K562 (cell line): ENCODE measurements at regions not wholly inside any gene's neighbourhood (a gene's known extent, or its start where the extent isn't known, plus 50 kb on each side); places are given as distances from the start of the nearest gene placed in this dataset.

Source experiments
- ATAC-seq: fragments of 200-7000 bp; cut with Tn5 transposase; 3 replicates; pipeline ENCODE4 v1.9.1; 2020; ENCODE audit warnings: moderate library complexity
- BruUV-seq: library from RNA; stranded (reverse); fragments of 400-500 nt; replicated peaks from 2 replicates; lab custom pipeline; 2021; lab: Mats Ljungman, UMichigan
- CTCF ChIA-PET: fragments of 300-600 bp; formaldehyde crosslinking; extraction: SDS; loops from one replicate; lab custom pipeline; 2021; ENCODE audit warnings: low intra/inter-chr PET ratio; lab: Yijun Ruan, JAX
- POLR2A ChIA-PET: fragments of 300-600, 350-650 bp; sonication (Branson Sonifier 250); formaldehyde crosslinking; extraction: SDS; loops from one replicate; lab custom pipeline; 2021; ENCODE audit warnings: antibody characterized with exemption, inconsistent platforms; lab: Yijun Ruan, JAX
- DNase-seq, 4 experiments: peaks; one replicate each; pipeline versions ENCODE4 v3.0.0 to v3.0.0-alpha.2; 2011 to 2018; ENCODE audit warnings: low spot score in 3 of 4, mixed read lengths in 3 of 4; ENCODE audit errors: extremely low read depth in 1 of 4
- FAIRE-seq: peaks from 2 replicates; lab custom pipeline; 2011; peaks lifted over from hg19 to GRCh38; lab: Jason Lieb, UNC
- H2AFZ ChIP-seq: 2 replicates; pipeline ENCODE4 v1.6.0; 2011; ENCODE audit warnings: low read depth, low read length, control low read depth, inconsistent platforms
- H3K27ac ChIP-seq: fragments of 200-600 bp; 3 replicates; pipeline ENCODE4 v1.8.0; 2011; ENCODE audit warnings: low read depth, mild to moderate bottlenecking, control low read depth, inconsistent platforms, low read length, moderate library complexity, mixed read lengths; ENCODE audit errors: extremely low read depth
- H3K27me3 ChIP-seq, 2 experiments: fragments of 300-600 bp in 1 of 2; 2 replicates in 1 of 2; 3 replicates in 1 of 2; pipeline versions ENCODE4 v1.6.0 to v1.8.0; 2011; ENCODE audit warnings: inconsistent platforms in 2 of 2, low read length in 2 of 2, mild to moderate bottlenecking in 1 of 2, mixed read lengths in 1 of 2, moderate library complexity in 1 of 2; ENCODE audit not compliant: control insufficient read depth in 2 of 2, insufficient read depth in 2 of 2
- H3K36me3 ChIP-seq: fragments of 300-600 bp; 3 replicates; pipeline ENCODE4 v1.8.0; 2011; ENCODE audit warnings: mild to moderate bottlenecking, low read length, inconsistent platforms; ENCODE audit not compliant: control insufficient read depth, insufficient read depth
- H3K4me1 ChIP-seq, 2 experiments: fragments of 200-600 bp in 1 of 2; replicated peaks in 1 of 2; 2 replicates in 1 of 2; 3 replicates in 1 of 2; pipeline versions ENCODE4 v1.5.1 to v1.8.0; 2011; ENCODE audit warnings: inconsistent platforms in 2 of 2, low read length in 2 of 2, mild to moderate bottlenecking in 1 of 2, mixed read lengths in 1 of 2, moderate library complexity in 1 of 2; ENCODE audit not compliant: control insufficient read depth in 2 of 2, insufficient read depth in 2 of 2
- H3K4me2 ChIP-seq: 2 replicates; pipeline ENCODE4 v1.6.1; 2011; ENCODE audit warnings: low read length, control low read depth, inconsistent platforms, mixed read lengths; ENCODE audit not compliant: insufficient read depth
- H3K4me3 ChIP-seq: fragments of 200-600 bp; sonication (generic), shearing (Covaris generic); 2 replicates; pipeline ENCODE4 v1.5.1; 2016; ENCODE audit warnings: control low read depth, inconsistent platforms
- H3K79me2 ChIP-seq: fragments of 200-600 bp; 3 replicates; pipeline ENCODE4 v1.8.0; 2011; ENCODE audit warnings: low read length, inconsistent platforms; ENCODE audit not compliant: control insufficient read depth, insufficient read depth
- H3K9ac ChIP-seq, 2 experiments: 2 replicates each; pipeline versions ENCODE4 v1.6.0 to v1.6.1; 2011; ENCODE audit warnings: low read depth in 2 of 2, low read length in 2 of 2, control low read depth in 1 of 2, inconsistent platforms in 1 of 2, mild to moderate bottlenecking in 1 of 2, mixed read lengths in 1 of 2; ENCODE audit not compliant: insufficient read depth in 1 of 2
- H3K9me1 ChIP-seq: one replicate; pipeline ENCODE4 v1.6.0; 2011; ENCODE audit warnings: inconsistent platforms, mild to moderate bottlenecking, low read length, moderate library complexity; ENCODE audit not compliant: control insufficient read depth, insufficient read depth
- H3K9me3 ChIP-seq: replicated peaks from 2 replicates; pipeline ENCODE4 v1.5.1; 2011; ENCODE audit warnings: low read depth, low read length, inconsistent platforms; ENCODE audit not compliant: control insufficient read depth, insufficient read depth
- H4K20me1 ChIP-seq: replicated peaks from 2 replicates; pipeline ENCODE4 v1.6.1; 2011; ENCODE audit warnings: low read length, inconsistent platforms, mixed read lengths; ENCODE audit not compliant: control insufficient read depth, insufficient read depth
- BRD9 ChIP-seq: fragments of 450-650 bp; IDR thresholded peaks from 2 replicates; pipeline ENCODE4 v1.6.1; 2018; ENCODE audit warnings: low read depth; ENCODE audit not compliant: partially characterized antibody
- C11orf30 ChIP-seq: fragments of 450-650 bp; IDR thresholded peaks from 2 replicates; pipeline ENCODE4 v1.6.1; 2016; ENCODE audit warnings: low read depth, mild to moderate bottlenecking
- CEBPG ChIP-seq, 3 experiments: fragments of 200-800 bp in 1 of 3; sonication (Bioruptor generic) in 1 of 3; sonication (generic) in 1 of 3; formaldehyde crosslinking in 1 of 3; IDR thresholded peaks in 2 of 3; conservative IDR thresholded peaks in 1 of 3; 2 replicates each; pipeline versions ENCODE4 v1.6.1 to v1.8.0; 2016 to 2022; ENCODE audit warnings: missing compliant biosample characterization in 2 of 3, missing genetic modification characterization in 2 of 3, mild to moderate bottlenecking in 1 of 3, missing genetic modification reagents in 1 of 3
- DIDO1 ChIP-seq: fragments of 450-650 bp; IDR thresholded peaks from 2 replicates; pipeline ENCODE4 v1.6.1; 2016; ENCODE audit warnings: low read depth, missing biosample characterization, missing genetic modification characterization
- ETV1 ChIP-seq: fragments of 450-650 bp; conservative IDR thresholded peaks from 2 replicates; pipeline ENCODE4 v1.6.1; 2016; ENCODE audit warnings: missing genetic modification characterization, control low read depth, low read depth, missing compliant biosample characterization
- HBP1 ChIP-seq: fragments of 450-650 bp; formaldehyde crosslinking; IDR thresholded peaks from 2 replicates; pipeline ENCODE4 v1.4.0; 2022; ENCODE audit warnings: missing genetic modification characterization
- LEF1 ChIP-seq: fragments of 450-650 bp; IDR thresholded peaks from 2 replicates; pipeline ENCODE4 v1.6.1; 2016; ENCODE audit warnings: mild to moderate bottlenecking
- PATZ1 ChIP-seq: fragments of 250-450 bp; sonication (Bioruptor Pico); IDR thresholded peaks from 2 replicates; pipeline ENCODE4 v1.5.0; 2020; ENCODE audit warnings: mild to moderate bottlenecking, borderline replicate concordance
- SETDB1 ChIP-seq: IDR thresholded peaks from one replicate; pipeline ENCODE4 v1.6.1; 2012; ENCODE audit warnings: low read length, control low read depth, inconsistent platforms
- SNIP1 ChIP-seq: fragments of 450-650 bp; IDR thresholded peaks from 2 replicates; pipeline ENCODE4 v1.7.1; 2017; ENCODE audit warnings: low read depth, mild to moderate bottlenecking
- TBL1XR1 ChIP-seq, 2 experiments: IDR thresholded peaks; 2 replicates each; pipeline ENCODE4 v1.6.1; 2012; ENCODE audit warnings: improper control_type of control experiment in 2 of 2, low read length in 2 of 2, mild to moderate bottlenecking in 1 of 2
- TCF7 ChIP-seq: sonication (generic); IDR thresholded peaks from 2 replicates; pipeline ENCODE4 v1.6.1; 2016; ENCODE audit warnings: antibody characterized with exemption, borderline replicate concordance
- THRAP3 ChIP-seq: fragments of 450-650 bp; IDR thresholded peaks from 2 replicates; pipeline ENCODE4 v1.6.1; 2016; ENCODE audit warnings: mild to moderate bottlenecking, inconsistent platforms, borderline replicate concordance
- ZBTB9 ChIP-seq: fragments of 450-650 bp; formaldehyde crosslinking; IDR thresholded peaks from 2 replicates; pipeline ENCODE4 v1.4.0; 2020; ENCODE audit warnings: mild to moderate bottlenecking, moderate library complexity
- ZNF121 ChIP-seq: sonication (generic); formaldehyde crosslinking; conservative IDR thresholded peaks from 2 replicates; pipeline ENCODE4 v1.8.0; 2022; ENCODE audit warnings: missing genetic modification reagents
- ZNF140 ChIP-seq: fragments of 250-450 bp; sonication (Bioruptor Pico); IDR thresholded peaks from 2 replicates; pipeline ENCODE4 v1.8.0; 2021; ENCODE audit warnings: moderate library complexity, mild to moderate bottlenecking, inconsistent platforms
- ZNF347 ChIP-seq: fragments of 450-650 bp; formaldehyde crosslinking; IDR thresholded peaks from 2 replicates; pipeline ENCODE4 v1.4.0; 2020; ENCODE audit warnings: low read depth, mild to moderate bottlenecking, moderate library complexity
- ZNF586 ChIP-seq: fragments of 450-650 bp; formaldehyde crosslinking; conservative IDR thresholded peaks from 2 replicates; pipeline ENCODE4 v1.4.0; 2020; ENCODE audit warnings: mild to moderate bottlenecking, moderate library complexity
- WGBS: fragments of 100-300 bp; shearing (Covaris generic); methylation state at CpG from one replicate; pipeline ENCODE4 v1.1.6; 2016; ENCODE audit warnings: low coverage, mixed read lengths; ENCODE audit not compliant: insufficient coverage; ENCODE audit errors: missing lambda C conversion rate; 5-methylcytosine and 5-hydroxymethylcytosine counted together
- in situ Hi-C: fragments of 300-500 bp; cut with MboI; formaldehyde crosslinking; loops from 4 replicates; pipeline ENCODE4 v1.15.0; 2018; ENCODE audit warnings: inconsistent platforms, mixed read lengths
- intact Hi-C: fragments of 100-400 bp; cut with micrococcal nuclease; formaldehyde crosslinking; loops from 2 replicates; pipeline ENCODE4 v1.14.2; 2022

GRCh38 chr13:85093808-85094207 is 705.4 kb downstream of the SLITRK6 start:
- no peaks in the 10 kb centered on the region for H3K9me1 ChIP-seq
- H3K9ac ChIP-seq = no peak overlapping the region
- H3K4me1 ChIP-seq = no peaks in the 10 kb centered on the region
- 4% methylated on average over 4 of the region's 5 CpGs for WGBS
- no peaks in the 10 kb centered on the region for H4K20me1 ChIP-seq
- no peaks in the 10 kb centered on the region for H3K27me3 ChIP-seq
- POLR2A ChIA-PET = no interaction called here
- no peak overlapping the region for H3K27ac ChIP-seq
- TF ChIP-seq PATZ1 (no peak), C11orf30 (no peak), HBP1 (CRISPR knock-in tag) (no peak), SNIP1 (no peak), LEF1 (no peak), ETV1 (no peak), TBL1XR1 (IDR thresholded peaks at IDR 0.05; ENCODE audit: low read length in 2 of 2) (no peak), THRAP3 (no peak), ZNF586 (CRISPR knock-in tag) (no peak), ZNF347 (CRISPR knock-in tag) (no peak), CEBPG (CRISPR knock-in tag; IDR thresholded peaks at IDR 0.05) (no peak), CEBPG (tag; conservative IDR thresholded peaks at IDR 0.05 in 1 of 2, IDR thresholded peaks at IDR 0.05 in 1 of 2) (no peak), ZBTB9 (CRISPR knock-in tag) (no peak), ZNF121 (no peak), DIDO1 (tag) (no peak), TCF7 (no peak), SETDB1 (no peak), ZNF140 (no peak), BRD9 (no peak)
- TF ChIP-seq, all 486 proteins: peak for 0
- Histone ChIP-seq H3K79me2 (no peaks in the 10 kb centered on the region), H3K4me3 (no peak overlapping the region), H3K36me3 (no peaks in the 10 kb centered on the region), H3K4me2 (no peak overlapping the region), H2AFZ (no peak overlapping the region), H3K9me3 (no peaks in the 10 kb centered on the region)
- FAIRE-seq (no peak), DNase-seq (no peak), ATAC-seq (no peak)
- in situ Hi-C loops = loop anchor here (25.0 kb wide), 1 partner anchor 1893 kb away; no protein-coding TSS in a partner anchor
- intact Hi-C loops = no loop called here
- CTCF ChIA-PET = no interaction called here
- no TSS peak for BruUV-seq
